ENCODE measurements at regions not wholly inside any gene's neighbourhood (a gene's known extent, or its start where the extent isn't known, plus 50 kb on each side); places are given as distances from the start of the nearest gene placed in this dataset.
"Not testable (repeated sequence)": the region's sequence is repeated elsewhere in the genome, so short reads cannot be mapped to it uniquely, and the experiment has no call there.

GRCh38 chr3:102301155-102301880, 133.5 kb upstream of the ZPLD1 start:
- DNase-seq, result no peak

- no peak for DNase-seq
Observed at GRCh38 chr3:102302020-102302419, 132.8 kb upstream of the ZPLD1 start.

GRCh38 chr3:102304550-102304949, 130.3 kb upstream of the ZPLD1 start:
- no peak for DNase-seq

- no peak for DNase-seq
Observed at GRCh38 chr3:102307442-102307841, 127.4 kb upstream of the ZPLD1 start.

- DNase-seq, result no peak
Observed at GRCh38 chr3:102329066-102329465, 105.7 kb upstream of the ZPLD1 start.

GRCh38 chr3:102329561-102329960, 105.3 kb upstream of the ZPLD1 start:
- no peak for DNase-seq

- no peak for DNase-seq
Observed at GRCh38 chr3:102332205-102332604, 102.6 kb upstream of the ZPLD1 start.

GRCh38 chr3:102332934-102333333, 101.9 kb upstream of the ZPLD1 start:
- DNase-seq, result no peak

GRCh38 chr3:102336130-102336529, 98.7 kb upstream of the ZPLD1 start:
- DNase-seq, result no peak

GRCh38 chr3:102339671-102340070, 95.1 kb upstream of the ZPLD1 start:
- no peak for DNase-seq

- DNase-seq, result no peak
Observed at GRCh38 chr3:102346897-102347296, 87.9 kb upstream of the ZPLD1 start.

GRCh38 chr3:102348904-102349303, 85.9 kb upstream of the ZPLD1 start:
- no peak for DNase-seq

- no peak for DNase-seq
Observed at GRCh38 chr3:102353148-102353547, 81.7 kb upstream of the ZPLD1 start.

- DNase-seq, result no peak
Observed at GRCh38 chr3:102353805-102354204, 81.0 kb upstream of the ZPLD1 start.

GRCh38 chr3:102354818-102355515, 79.8 kb upstream of the ZPLD1 start:
- DNase-seq, result no peak

- DNase-seq, result no peak
Observed at GRCh38 chr3:102356506-102356905, 78.3 kb upstream of the ZPLD1 start.

GRCh38 chr3:102357313-102357712, 77.5 kb upstream of the ZPLD1 start:
- DNase-seq, result not testable (repeated sequence)

GRCh38 chr3:102360183-102360860, 74.5 kb upstream of the ZPLD1 start:
- DNase-seq, result no peak

- DNase-seq, result no peak
Observed at GRCh38 chr3:102361101-102361500, 73.7 kb upstream of the ZPLD1 start.

GRCh38 chr3:102366116-102366515, 68.7 kb upstream of the ZPLD1 start:
- DNase-seq, result not testable (repeated sequence)

- no peak for DNase-seq
Observed at GRCh38 chr3:102374863-102375634, 59.8 kb upstream of the ZPLD1 start.

- DNase-seq, result no peak
Observed at GRCh38 chr3:102378216-102378615, 56.6 kb upstream of the ZPLD1 start.

Data from nucleus accumbens (tissue), 56 donors.